ENCODE measurements at regions not wholly inside any gene's neighbourhood (a gene's known extent, or its start where the extent isn't known, plus 50 kb on each side); places are given as distances from the start of the nearest gene placed in this dataset.

DNA sequence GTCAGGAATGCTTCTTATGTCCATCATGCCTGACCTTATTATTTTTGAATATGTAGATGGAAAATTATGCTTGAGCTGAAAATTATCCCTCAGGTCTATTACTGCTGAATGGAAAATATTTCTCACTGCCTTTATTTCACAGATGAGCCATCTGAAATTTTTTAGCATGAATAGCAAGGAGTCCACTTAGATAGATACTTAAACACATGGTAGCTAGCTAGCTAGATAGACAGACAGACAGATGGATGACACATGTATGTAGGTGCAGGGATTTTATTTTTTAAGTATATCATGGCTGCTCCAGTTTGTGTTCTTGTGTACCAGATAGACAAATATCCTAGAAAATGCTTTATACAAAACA lies 645.0 kb downstream of the MMUT start:
- no peak for TF ChIP-seq EP300 (IDR thresholded peaks at IDR 0.05)
- TF ChIP-seq, protein P1, sequence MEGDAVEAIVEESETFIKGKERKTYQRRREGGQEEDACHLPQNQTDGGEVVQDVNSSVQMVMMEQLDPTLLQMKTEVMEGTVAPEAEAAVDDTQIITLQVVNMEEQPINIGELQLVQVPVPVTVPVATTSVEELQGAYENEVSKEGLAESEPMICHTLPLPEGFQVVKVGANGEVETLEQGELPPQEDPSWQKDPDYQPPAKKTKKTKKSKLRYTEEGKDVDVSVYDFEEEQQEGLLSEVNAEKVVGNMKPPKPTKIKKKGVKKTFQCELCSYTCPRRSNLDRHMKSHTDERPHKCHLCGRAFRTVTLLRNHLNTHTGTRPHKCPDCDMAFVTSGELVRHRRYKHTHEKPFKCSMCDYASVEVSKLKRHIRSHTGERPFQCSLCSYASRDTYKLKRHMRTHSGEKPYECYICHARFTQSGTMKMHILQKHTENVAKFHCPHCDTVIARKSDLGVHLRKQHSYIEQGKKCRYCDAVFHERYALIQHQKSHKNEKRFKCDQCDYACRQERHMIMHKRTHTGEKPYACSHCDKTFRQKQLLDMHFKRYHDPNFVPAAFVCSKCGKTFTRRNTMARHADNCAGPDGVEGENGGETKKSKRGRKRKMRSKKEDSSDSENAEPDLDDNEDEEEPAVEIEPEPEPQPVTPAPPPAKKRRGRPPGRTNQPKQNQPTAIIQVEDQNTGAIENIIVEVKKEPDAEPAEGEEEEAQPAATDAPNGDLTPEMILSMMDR (IDR thresholded peaks at IDR 0.05) = no peak
